SK-N-SH treated with all-trans-retinoic acid at 6 μM for 48 hours (cell line): ENCODE measurements at regions not wholly inside any gene's neighbourhood (a gene's known extent, or its start where the extent isn't known, plus 50 kb on each side); places are given as distances from the start of the nearest gene placed in this dataset.

ENCODE experiments used
- ATAC-seq: fragments of 200-7000 bp; cut with Tn5 transposase; 3 replicates; pipeline ENCODE4 v1.9.1; 2020; ENCODE audit warnings: mild to moderate bottlenecking, moderate library complexity
- ARNTL ChIP-seq: fragments of 450-650 bp; formaldehyde crosslinking; IDR thresholded peaks from 2 replicates; pipeline ENCODE4 v1.5.0; 2020; ENCODE audit warnings: low read depth, mild to moderate bottlenecking, moderate library complexity, borderline replicate concordance
- BACH2 ChIP-seq: fragments of 250-450 bp; sonication (Bioruptor Pico); IDR thresholded peaks from 2 replicates; pipeline ENCODE4 v1.9.0; 2021; ENCODE audit warnings: mild to moderate bottlenecking, borderline replicate concordance
- CSDC2 ChIP-seq: fragments of 250-450 bp; sonication (Bioruptor Pico); IDR thresholded peaks from 2 replicates; pipeline ENCODE4 v1.5.0; 2020; ENCODE audit warnings: mild to moderate bottlenecking, moderate library complexity
- CSRNP3 ChIP-seq: fragments of 250-450 bp; sonication (Bioruptor Pico); IDR thresholded peaks from 2 replicates; pipeline ENCODE4 v1.5.1; 2021; ENCODE audit warnings: mild to moderate bottlenecking, moderate library complexity
- ESRRG ChIP-seq: fragments of 250-450 bp; sonication (Bioruptor Pico); IDR thresholded peaks from 2 replicates; pipeline ENCODE4 v1.6.1; 2021; ENCODE audit warnings: mild to moderate bottlenecking
- GLIS3 ChIP-seq: fragments of 250-450 bp; sonication (Bioruptor Pico); IDR thresholded peaks from 2 replicates; pipeline ENCODE4 v1.5.0; 2020; ENCODE audit warnings: mild to moderate bottlenecking, moderate library complexity
- ISL1 ChIP-seq: fragments of 250-450 bp; sonication (Bioruptor Pico); IDR thresholded peaks from 2 replicates; pipeline ENCODE4 v2.1.2; 2022; ENCODE audit warnings: mild to moderate bottlenecking, moderate library complexity
- PATZ1 ChIP-seq: fragments of 250-450 bp; sonication (Bioruptor Pico); IDR thresholded peaks from 2 replicates; pipeline ENCODE4 v1.8.0; 2020; ENCODE audit warnings: mild to moderate bottlenecking, moderate library complexity, borderline replicate concordance
- POU6F1 ChIP-seq: fragments of 250-450 bp; sonication (Bioruptor Pico); IDR thresholded peaks from 2 replicates; pipeline ENCODE4 v1.8.0; 2021; ENCODE audit warnings: low read depth, mild to moderate bottlenecking, moderate library complexity, borderline replicate concordance
- PPARA ChIP-seq: fragments of 250-450 bp; sonication (Bioruptor Pico); IDR thresholded peaks from 2 replicates; pipeline ENCODE4 v1.5.0; 2020; ENCODE audit warnings: mild to moderate bottlenecking, borderline replicate concordance
- SNAI2 ChIP-seq: fragments of 250-450 bp; sonication (Bioruptor Pico); IDR thresholded peaks from 2 replicates; pipeline ENCODE4 v1.5.0; 2020; ENCODE audit warnings: mild to moderate bottlenecking, moderate library complexity
- TSHZ2 ChIP-seq: fragments of 250-450 bp; sonication (Bioruptor Pico); IDR thresholded peaks from 2 replicates; pipeline ENCODE4 v1.5.0; 2020; ENCODE audit warnings: mild to moderate bottlenecking, moderate library complexity
- ZC3H10 ChIP-seq: fragments of 250-450 bp; sonication (Bioruptor Pico); IDR thresholded peaks from 2 replicates; pipeline ENCODE4 v1.5.1; 2021; ENCODE audit warnings: mild to moderate bottlenecking, moderate library complexity
- ZFP3 ChIP-seq: fragments of 250-450 bp; sonication (Bioruptor Pico); IDR thresholded peaks from 2 replicates; pipeline ENCODE4 v1.5.0; 2020; ENCODE audit warnings: mild to moderate bottlenecking, moderate library complexity
- ZFP30 ChIP-seq: fragments of 450-650 bp; formaldehyde crosslinking; IDR thresholded peaks from 2 replicates; pipeline ENCODE4 v1.5.0; 2022; ENCODE audit warnings: mild to moderate bottlenecking, moderate library complexity
- ZNF565 ChIP-seq: fragments of 450-650 bp; formaldehyde crosslinking; conservative IDR thresholded peaks from 2 replicates; pipeline ENCODE4 v1.5.0; 2020; ENCODE audit warnings: low read depth, mild to moderate bottlenecking, moderate library complexity
- ZNF70 ChIP-seq: fragments of 450-650 bp; formaldehyde crosslinking; IDR thresholded peaks from 2 replicates; pipeline ENCODE4 v1.5.0; 2020; ENCODE audit warnings: mild to moderate bottlenecking, moderate library complexity
- ZNF8 ChIP-seq: fragments of 450-650 bp; formaldehyde crosslinking; IDR thresholded peaks from 2 replicates; pipeline ENCODE4 v1.5.0; 2020; ENCODE audit warnings: mild to moderate bottlenecking, moderate library complexity
- TF ChIP-seq, protein P1 (sequence below): fragments of 250-450 bp; sonication (Bioruptor Pico); IDR thresholded peaks from 2 replicates; pipeline ENCODE4 v1.5.1; 2020; ENCODE audit warnings: low read depth, mild to moderate bottlenecking, moderate library complexity

DNA sequence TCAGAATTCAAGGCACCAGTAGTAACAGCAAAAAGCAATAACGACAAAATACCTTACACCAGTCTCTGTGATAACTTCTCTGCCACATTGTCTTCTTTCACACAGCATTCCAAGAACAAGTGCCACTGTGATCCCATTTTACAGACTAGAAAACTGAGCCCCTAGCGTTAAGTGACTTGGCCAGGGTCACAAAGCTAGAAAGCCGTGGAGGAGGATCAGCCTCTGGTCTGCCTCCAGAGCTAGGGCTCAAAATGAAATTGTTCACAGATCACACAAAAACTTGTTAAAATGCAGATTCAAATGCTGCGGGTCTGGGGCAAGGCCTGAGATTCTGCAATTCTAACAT, 154.1 kb downstream of the FAM114A2 start:
- TF ChIP-seq ISL1 (no peak), TSHZ2 (no peak), CSDC2 (no peak), ZNF70 (CRISPR knock-in tag) (no peak), BACH2 (CRISPR knock-in tag) (no peak), ZC3H10 (CRISPR knock-in tag) (no peak), SNAI2 (no peak), PPARA (no peak), ZFP30 (CRISPR knock-in tag) (no peak), ESRRG (CRISPR knock-in tag) (no peak), CSRNP3 (CRISPR knock-in tag) (no peak)

DNA sequence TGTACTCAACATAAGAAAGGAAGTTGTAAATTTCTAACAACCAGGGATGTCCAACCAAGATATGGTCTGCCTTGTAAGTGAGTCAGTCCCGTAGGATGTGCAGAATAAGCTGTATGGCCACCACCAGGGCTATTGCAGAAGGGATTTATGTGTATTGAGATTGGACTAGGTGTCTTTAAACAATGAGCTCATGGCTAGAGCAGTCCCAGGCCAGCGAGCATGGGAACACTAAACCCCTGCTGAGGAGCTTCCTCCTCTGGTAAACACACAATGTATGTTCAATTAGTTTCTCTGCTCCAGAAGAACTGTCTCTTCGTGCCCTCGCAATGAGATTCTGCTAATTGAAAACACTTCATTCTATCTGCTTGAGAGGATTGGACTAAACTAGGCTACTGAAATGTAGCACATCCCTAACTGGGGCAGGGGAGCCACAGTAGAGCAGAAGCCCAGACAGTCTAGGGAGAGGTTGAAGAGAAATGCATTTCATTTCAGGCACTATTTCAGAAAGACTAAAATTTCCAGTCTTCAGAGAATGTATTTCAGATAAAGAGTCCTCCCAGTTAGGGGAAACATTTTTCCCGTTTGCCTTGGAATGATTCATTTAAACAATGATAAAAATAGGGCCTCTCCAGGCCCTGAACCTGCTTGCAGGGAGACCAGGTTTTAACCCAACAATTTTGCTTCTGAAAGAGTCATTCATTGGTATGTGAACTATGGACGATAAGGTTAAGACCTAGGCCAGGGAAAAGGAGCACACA, 154.7 kb downstream of the FAM114A2 start:
- TF ChIP-seq ZFP3 (CRISPR knock-in tag) (no peak), ZFP30 (CRISPR knock-in tag) (no peak)
- TF ChIP-seq, all 23 proteins: peak for 0
- ATAC-seq = no peak

More for the DNA sequence above, 154.1 kb downstream of the FAM114A2 start:
- ATAC-seq = no peak

DNA sequence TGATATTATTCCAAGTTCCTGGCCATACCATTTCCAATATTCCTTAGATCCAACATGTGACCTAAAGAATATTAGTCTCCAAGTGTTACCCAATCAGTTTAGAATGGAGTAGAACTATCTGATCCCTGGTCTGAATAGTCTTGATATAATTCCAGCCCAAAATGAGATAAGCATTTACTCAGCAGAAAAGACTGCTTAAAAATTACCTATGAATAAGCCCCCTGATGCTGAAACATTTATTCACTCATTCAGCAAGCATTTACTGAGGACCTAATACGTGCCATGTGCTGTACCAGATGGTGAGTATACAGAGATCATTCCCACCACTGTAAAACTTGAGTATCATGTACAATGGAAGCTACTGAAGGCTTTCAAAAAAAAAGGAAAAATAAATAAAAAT, 157.0 kb downstream of the FAM114A2 start:
- no peak for ATAC-seq
- TF ChIP-seq CSDC2 (no peak), ARNTL (CRISPR knock-in tag) (no peak), SNAI2 (no peak), BACH2 (CRISPR knock-in tag) (no peak), ZNF565 (CRISPR knock-in tag) (no peak)
- TF ChIP-seq, protein P1, sequence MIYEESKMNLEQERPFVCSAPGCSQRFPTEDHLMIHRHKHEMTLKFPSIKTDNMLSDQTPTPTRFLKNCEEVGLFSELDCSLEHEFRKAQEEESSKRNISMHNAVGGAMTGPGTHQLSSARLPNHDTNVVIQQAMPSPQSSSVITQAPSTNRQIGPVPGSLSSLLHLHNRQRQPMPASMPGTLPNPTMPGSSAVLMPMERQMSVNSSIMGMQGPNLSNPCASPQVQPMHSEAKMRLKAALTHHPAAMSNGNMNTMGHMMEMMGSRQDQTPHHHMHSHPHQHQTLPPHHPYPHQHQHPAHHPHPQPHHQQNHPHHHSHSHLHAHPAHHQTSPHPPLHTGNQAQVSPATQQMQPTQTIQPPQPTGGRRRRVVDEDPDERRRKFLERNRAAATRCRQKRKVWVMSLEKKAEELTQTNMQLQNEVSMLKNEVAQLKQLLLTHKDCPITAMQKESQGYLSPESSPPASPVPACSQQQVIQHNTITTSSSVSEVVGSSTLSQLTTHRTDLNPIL (CRISPR knock-in tag) = no peak

DNA sequence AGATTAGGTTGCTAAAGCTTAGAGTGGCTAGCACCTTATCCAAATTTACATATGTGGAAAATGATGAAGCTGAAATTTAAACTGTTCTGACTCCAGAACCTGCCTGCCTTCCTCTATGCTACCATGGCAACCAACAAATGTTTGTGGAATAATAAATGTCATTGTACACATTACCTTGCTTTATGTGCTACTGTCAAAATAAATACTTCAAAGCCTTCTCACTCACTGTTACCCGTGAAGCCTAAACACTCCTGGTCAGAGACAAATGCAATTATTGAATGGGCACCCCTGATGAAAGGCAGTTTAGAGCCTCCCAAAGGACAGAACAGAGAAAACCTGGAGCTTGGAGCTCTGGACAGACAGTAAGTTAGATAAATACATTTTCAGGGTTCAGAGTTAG, 158.6 kb downstream of the FAM114A2 start:
- no peak for TF ChIP-seq PATZ1 (CRISPR knock-in tag)
- no peak for TF ChIP-seq GLIS3 (CRISPR knock-in tag)
- no peak for TF ChIP-seq POU6F1 (CRISPR knock-in tag)
- TF ChIP-seq, protein P1 (CRISPR knock-in tag) = no peak
- TF ChIP-seq CSDC2 = no peak
- no peak for TF ChIP-seq ZFP30 (CRISPR knock-in tag)
- no peak for TF ChIP-seq ZNF8 (CRISPR knock-in tag)
- no peak for TF ChIP-seq CSRNP3 (CRISPR knock-in tag)
- no peak for TF ChIP-seq ISL1
- TF ChIP-seq ZFP3 (CRISPR knock-in tag) = no peak
- TF ChIP-seq ZNF565 (CRISPR knock-in tag) = no peak
- TF ChIP-seq SNAI2 = no peak
- ATAC-seq = no peak
